HCT116 (cell line): ENCODE measurements at regions not wholly inside any gene's neighbourhood (a gene's known extent, or its start where the extent isn't known, plus 50 kb on each side); places are given as distances from the start of the nearest gene placed in this dataset.
A peak's percentile ranks its signal among the peaks of the same experiment; 100 is the strongest.

Source experiments
- ATAC-seq: fragments of 200-7000 bp; cut with Tn5 transposase; 2 replicates; pipeline ENCODE4 v1.9.1; 2020; ENCODE audit warnings: mild to moderate bottlenecking, moderate library complexity
- BruUV-seq: library from RNA; stranded (reverse); fragments of 400-500 nt; replicated peaks from 2 replicates; lab custom pipeline; 2021; lab: Mats Ljungman, UMichigan
- CTCF ChIA-PET: fragments of 300-600 bp; sonication (Branson Sonifier 250); formaldehyde crosslinking; loops from one replicate; lab custom pipeline; 2021; ENCODE audit warnings: antibody characterized with exemption; lab: Charles Lee
- POLR2A ChIA-PET: fragments of 300-600, 350-600 bp; sonication (Branson Sonifier 250); formaldehyde crosslinking; loops from one replicate; lab custom pipeline; 2021; ENCODE audit warnings: antibody characterized with exemption; lab: Charles Lee
- RAD21 ChIA-PET, 2 experiments: fragments of 300-600 bp; sonication (Branson Sonifier 250); formaldehyde crosslinking; loops; one replicate each; lab custom pipeline; 2023; ENCODE audit warnings: low total read pairs in 2 of 2; ENCODE audit not compliant: uncharacterized antibody in 2 of 2, unreplicated experiment in 2 of 2, low non-redundant PET in 1 of 2; lab: Charles Lee
- DNase-seq: peaks from one replicate; pipeline ENCODE4 v3.0.0-alpha.2; 2010; ENCODE audit warnings: low read depth, low spot score
- H2AFZ ChIP-seq: fragments of 200-600 bp; shearing (Covaris generic), sonication (generic); 2 replicates; pipeline ENCODE4 v1.6.1; 2017; ENCODE audit warnings: low read depth, mixed run types, mixed read lengths, antibody characterized with exemption, low read length; ENCODE audit not compliant: poor library complexity, severe bottlenecking
- H3K27ac ChIP-seq: 2 replicates; pipeline ENCODE4 v1.5.1; 2012; ENCODE audit warnings: low read depth, low read length
- H3K27me3 ChIP-seq: fragments of 200-600 bp; sonication (generic); 2 replicates; pipeline ENCODE4 v1.6.1; 2016; ENCODE audit warnings: mixed run types, low read length, mixed read lengths; ENCODE audit not compliant: insufficient read depth
- H3K36me3 ChIP-seq, 2 experiments: fragments of 200-500 bp in 1 of 2; fragments of 200-600 bp in 1 of 2; sonication (Bioruptor generic) in 1 of 2; sonication (generic) in 1 of 2; 2 replicates each; pipeline versions ENCODE4 v1.5.1 to v1.6.1; 2014 to 2016; ENCODE audit warnings: low read length in 2 of 2, inconsistent platforms in 1 of 2, mixed read lengths in 1 of 2, mixed run types in 1 of 2; ENCODE audit not compliant: insufficient read depth in 2 of 2, control insufficient read depth in 1 of 2
- H3K4me1 ChIP-seq, 2 experiments: fragments of 200-600 bp in 1 of 2; sonication (generic) in 1 of 2; 2 replicates each; pipeline versions ENCODE4 v1.5.1 to v1.6.1; 2012 to 2017; ENCODE audit warnings: low read length in 2 of 2, inconsistent platforms in 1 of 2, mild to moderate bottlenecking in 1 of 2, mixed read lengths in 1 of 2, mixed run types in 1 of 2, moderate library complexity in 1 of 2; ENCODE audit not compliant: insufficient read depth in 2 of 2, control insufficient read depth in 1 of 2
- H3K4me2 ChIP-seq: fragments of 200-600 bp; sonication (generic); 2 replicates; pipeline ENCODE4 v1.6.1; 2017; ENCODE audit warnings: mixed run types, low read length, mixed read lengths
- H3K4me3 ChIP-seq, 2 experiments: fragments of 200-600 bp in 1 of 2; sonication (generic) in 1 of 2; replicated peaks in 1 of 2; 2 replicates each; pipeline ENCODE4 v1.5.1; 2011 to 2016; ENCODE audit warnings: low read length in 2 of 2, control low read depth in 1 of 2, low read depth in 1 of 2, mild to moderate bottlenecking in 1 of 2, mixed read lengths in 1 of 2, mixed run types in 1 of 2
- H3K79me2 ChIP-seq: fragments of 200-600 bp; sonication (generic); 2 replicates; pipeline ENCODE4 v1.6.1; 2017; ENCODE audit warnings: mild to moderate bottlenecking, mixed run types, low read length, moderate library complexity, mixed read lengths; ENCODE audit not compliant: insufficient read depth
- H3K9ac ChIP-seq: fragments of 200-600 bp; sonication (generic); 2 replicates; pipeline ENCODE4 v1.6.1; 2016; ENCODE audit warnings: low read length, mixed read lengths
- H3K9me2 ChIP-seq: fragments of 200-600 bp; sonication (generic), shearing (Covaris generic); 2 replicates; pipeline ENCODE4 v1.6.1; 2017; ENCODE audit warnings: mixed run types, mild to moderate bottlenecking, moderate library complexity; ENCODE audit not compliant: insufficient read depth
- H3K9me3 ChIP-seq, 2 experiments: fragments of 200-500 bp in 1 of 2; fragments of 200-600 bp in 1 of 2; sonication (Bioruptor generic) in 1 of 2; sonication (generic) in 1 of 2; 2 replicates each; pipeline ENCODE4 v1.6.1; 2014 to 2017; ENCODE audit warnings: low read length in 2 of 2, mixed read lengths in 2 of 2, inconsistent platforms in 1 of 2, low read depth in 1 of 2, mild to moderate bottlenecking in 1 of 2, mixed run types in 1 of 2, moderate library complexity in 1 of 2; ENCODE audit not compliant: control insufficient read depth in 1 of 2, insufficient read depth in 1 of 2
- H4K20me1 ChIP-seq: fragments of 200-600 bp; sonication (generic), shearing (Covaris generic); 2 replicates; pipeline ENCODE4 v1.6.1; 2017; ENCODE audit warnings: mixed run types, mild to moderate bottlenecking, moderate library complexity; ENCODE audit not compliant: insufficient read depth
- FOSL1 ChIP-seq: IDR thresholded peaks from 2 replicates; pipeline ENCODE4 v1.6.1; 2012; ENCODE audit warnings: low read depth
- SIN3A ChIP-seq: IDR thresholded peaks from 2 replicates; pipeline ENCODE4 v1.6.1; 2012; ENCODE audit warnings: low read depth
- YY1 ChIP-seq: IDR thresholded peaks from 2 replicates; pipeline ENCODE4 v1.6.1; 2011; ENCODE audit warnings: low read length, low read depth, moderate library complexity, mild to moderate bottlenecking; ENCODE audit not compliant: insufficient replicate concordance; ENCODE audit errors: extremely low read depth
- intact Hi-C: fragments of 100-400 bp; cut with micrococcal nuclease; formaldehyde crosslinking; loops from 2 replicates; pipeline ENCODE4 v1.10.0; 2022

- no peak for ATAC-seq
- H2AFZ ChIP-seq, result peak overlapping the region; percentile 21
- CTCF ChIA-PET, result interaction anchor here (4.2 kb wide), 1 partner anchor 16 kb away, joined by 23 read pairs; no protein-coding TSS in a partner anchor
- no peak for TF ChIP-seq YY1
- TF ChIP-seq, all 23 proteins: peak for 0
- intact Hi-C loops, result loop anchor here (10.0 kb wide), 1 partner anchor 327 kb away; no protein-coding TSS in a partner anchor
- BruUV-seq, result no TSS peak
- H3K36me3 ChIP-seq, result no peaks in the 10 kb centered on the region
- peaks cover 11 to 52% of the 10 kb centered on the region in 2 experiments for H3K4me1 ChIP-seq
- H3K9me2 ChIP-seq, result no peaks in the 10 kb centered on the region
- no peaks in the 10 kb centered on the region for H3K9me3 ChIP-seq
- RAD21 ChIA-PET, result no interaction called here
- no peaks in the 10 kb centered on the region for H4K20me1 ChIP-seq
- no peak for DNase-seq
- no peak overlapping the region for H3K9ac ChIP-seq
- H3K27ac ChIP-seq, result no peak overlapping the region
- H3K4me3 ChIP-seq, result no peak overlapping the region
- peak overlapping the region; percentile 66 for H3K4me2 ChIP-seq
- no peaks in the 10 kb centered on the region for H3K79me2 ChIP-seq
- no peaks in the 10 kb centered on the region for H3K27me3 ChIP-seq
- POLR2A ChIA-PET, result no interaction called here
Observed at GRCh38 chr3:43871627-43872245, 181.0 kb downstream of the ABHD5 start.

DNA sequence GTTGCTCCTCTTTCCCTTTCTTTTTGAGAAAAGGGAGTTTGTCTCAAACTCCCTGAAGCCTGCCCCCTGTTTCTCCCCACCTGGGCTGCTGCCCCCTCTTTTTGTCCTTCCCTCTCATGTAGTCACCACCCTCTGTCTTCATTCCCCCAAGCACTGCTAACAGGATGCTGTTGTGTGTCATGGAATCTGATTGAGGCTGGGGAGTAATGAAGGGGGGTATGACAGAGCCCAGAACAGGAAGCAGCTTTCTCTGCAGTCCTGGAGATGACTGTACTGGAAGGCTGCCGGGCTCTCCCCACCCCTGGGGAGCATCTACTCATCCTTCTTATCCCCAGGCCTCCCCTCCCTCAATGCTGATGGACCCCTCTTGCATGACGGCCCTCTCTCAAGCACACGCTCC, 181.6 kb downstream of the ABHD5 start:
- RAD21 ChIA-PET, result no interaction called here
- intact Hi-C loops, result loop anchor here (10.0 kb wide), 1 partner anchor 328 kb away; no protein-coding TSS in a partner anchor
- H3K4me3 ChIP-seq, result no peak overlapping the region
- no peak for DNase-seq
- H3K79me2 ChIP-seq, result no peaks in the 10 kb centered on the region
- no TSS peak for BruUV-seq
- no peak overlapping the region; the same call in 1 of the 2 replicates for H3K4me2 ChIP-seq
- CTCF ChIA-PET, result interaction anchor here (4.2 kb wide), 1 partner anchor 17 kb away, joined by 23 read pairs; no protein-coding TSS in a partner anchor
- no peak overlapping the region for H3K9ac ChIP-seq
- no peaks in the 10 kb centered on the region for H3K27me3 ChIP-seq
- ATAC-seq, result no peak
- no peaks in the 10 kb centered on the region for H3K36me3 ChIP-seq
- POLR2A ChIA-PET, result no interaction called here
- no peaks in the 10 kb centered on the region for H4K20me1 ChIP-seq
- H2AFZ ChIP-seq, result no peak overlapping the region
- TF ChIP-seq SIN3A (no peak), FOSL1 (peak; percentile 9; the same call in 1 of the 2 replicates)
- TF ChIP-seq, all 23 proteins: peak for 1
- Histone ChIP-seq H3K9me3 (no peaks in the 10 kb centered on the region), H3K9me2 (no peaks in the 10 kb centered on the region), H3K27ac (no peak overlapping the region), H3K4me1 (peaks cover 11 to 52% of the 10 kb centered on the region in 2 experiments)
